NCI-H69 (cell line): ENCODE measurements at regions not wholly inside any gene's neighbourhood (a gene's known extent, or its start where the extent isn't known, plus 50 kb on each side); places are given as distances from the start of the nearest gene placed in this dataset.

ENCODE experiments used
- DNase-seq: peaks from one replicate; lab custom pipeline; 2025; lab: John Stamatoyannopoulos, UW

GRCh38 chr2:146131048-146131447 lies 1611.1 kb upstream of the ZEB2 start:
- DNase-seq, result no peak

- no peak for DNase-seq
These were observed 1610.4 kb upstream of the ZEB2 start for GRCh38 chr2:146130290-146130689.

DNA sequence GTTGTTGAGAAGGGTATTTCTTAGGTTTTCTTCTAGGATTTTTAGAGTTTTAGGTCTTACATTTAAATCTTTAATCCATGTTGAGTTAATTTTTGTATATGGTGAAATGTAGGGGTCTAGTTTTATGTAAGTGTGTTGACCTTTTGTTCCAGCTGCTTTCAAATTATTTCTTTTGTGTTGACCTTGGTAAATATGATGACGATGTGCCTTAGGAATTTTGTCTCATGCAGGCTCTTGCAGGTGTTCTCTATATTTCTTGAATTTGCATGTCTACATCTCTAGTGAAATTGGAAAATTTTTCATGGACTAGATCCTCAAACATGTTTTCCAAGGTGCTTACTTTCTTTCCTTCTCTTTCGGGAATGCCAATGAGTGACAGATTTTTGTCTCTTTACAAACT lies 1609.3 kb upstream of the ZEB2 start:
- DNase-seq, result no peak

GRCh38 chr2:146128216-146128615 lies 1608.3 kb upstream of the ZEB2 start:
- no peak for DNase-seq

GRCh38 chr2:146125551-146125950 lies 1605.6 kb upstream of the ZEB2 start:
- DNase-seq, result no peak

GRCh38 chr2:146124741-146125140 lies 1604.8 kb upstream of the ZEB2 start:
- DNase-seq, result no peak

DNA sequence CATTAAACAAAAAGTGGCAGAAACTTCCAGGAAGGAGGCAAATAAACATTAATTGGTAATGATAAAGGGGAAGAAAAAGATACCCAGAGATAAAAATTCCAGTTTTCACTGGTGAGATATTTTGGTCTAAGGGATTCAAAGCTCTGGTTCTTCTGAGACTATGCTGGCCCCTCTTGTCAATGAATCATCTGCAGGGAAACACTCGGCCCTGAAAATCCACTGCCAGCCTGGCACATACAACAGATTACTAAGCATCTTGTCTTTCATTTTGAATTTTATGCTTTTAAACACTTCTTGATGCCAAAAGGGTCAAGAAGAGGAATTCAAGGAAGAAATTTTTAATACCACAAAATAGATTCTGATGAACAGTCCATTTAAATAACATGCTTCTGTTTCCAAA lies 1603.8 kb upstream of the ZEB2 start:
- no peak for DNase-seq

- DNase-seq, result no peak
These were observed 1603.3 kb upstream of the ZEB2 start for GRCh38 chr2:146123256-146123655.

GRCh38 chr2:146119586-146119985 lies 1599.7 kb upstream of the ZEB2 start:
- DNase-seq, result no peak

DNA sequence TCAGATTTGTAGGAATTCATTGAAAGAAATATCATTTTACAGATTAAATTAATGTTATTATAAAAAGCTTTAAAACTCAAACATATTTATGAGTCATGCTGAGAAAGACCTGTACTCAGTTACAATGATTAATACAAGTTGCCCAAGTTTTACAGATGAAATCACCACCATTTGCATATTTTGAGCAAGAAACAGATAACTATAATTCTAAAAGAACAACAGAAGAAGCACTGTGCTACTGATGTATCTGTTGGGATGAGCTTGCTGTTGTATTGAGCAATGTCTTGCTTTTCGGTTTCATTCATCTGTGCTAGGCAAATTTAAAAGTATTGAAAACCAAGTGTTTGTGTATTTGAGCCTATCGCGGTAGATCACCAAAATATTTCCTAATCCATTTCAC lies 1589.1 kb upstream of the ZEB2 start:
- no peak for DNase-seq

- DNase-seq, result no peak
These were observed 1574.3 kb upstream of the ZEB2 start for GRCh38 chr2:146094185-146094584.

DNA sequence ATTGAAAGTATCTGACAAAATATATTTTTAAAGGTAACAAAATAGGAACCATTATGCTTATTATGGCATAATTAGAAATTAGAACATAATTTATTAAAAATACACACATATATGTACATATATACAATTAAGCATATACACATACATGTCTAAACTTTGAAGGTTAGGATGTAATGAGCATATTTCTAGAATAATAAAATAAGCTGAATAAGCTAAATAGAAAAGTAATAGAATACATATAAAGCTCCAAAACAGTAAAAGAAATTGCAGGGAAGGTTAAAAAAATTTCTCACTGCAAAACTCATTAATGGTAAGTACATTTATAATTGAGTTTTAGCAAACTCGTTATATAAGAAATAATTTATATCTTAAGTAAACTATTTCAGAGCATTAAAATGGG lies 1561.5 kb upstream of the ZEB2 start:
- DNase-seq, result no peak

DNA sequence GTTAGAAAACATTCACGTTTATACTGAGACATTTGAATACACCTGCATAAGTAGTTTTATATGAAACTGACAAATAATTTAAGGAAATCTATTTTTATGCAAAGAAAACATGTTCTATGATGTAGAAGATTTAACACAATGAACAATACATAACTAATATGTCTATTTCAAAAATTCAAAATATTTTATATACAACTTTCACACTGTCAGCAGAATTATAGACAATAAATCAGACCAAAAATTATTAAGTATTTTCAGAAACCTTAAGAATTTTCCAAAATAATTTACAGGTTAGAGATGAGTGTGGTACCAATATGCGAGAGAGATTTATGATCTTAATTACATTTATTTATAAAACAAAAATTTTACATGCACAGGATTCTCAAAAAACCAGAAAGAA lies 1561.0 kb upstream of the ZEB2 start:
- DNase-seq, result no peak

DNA sequence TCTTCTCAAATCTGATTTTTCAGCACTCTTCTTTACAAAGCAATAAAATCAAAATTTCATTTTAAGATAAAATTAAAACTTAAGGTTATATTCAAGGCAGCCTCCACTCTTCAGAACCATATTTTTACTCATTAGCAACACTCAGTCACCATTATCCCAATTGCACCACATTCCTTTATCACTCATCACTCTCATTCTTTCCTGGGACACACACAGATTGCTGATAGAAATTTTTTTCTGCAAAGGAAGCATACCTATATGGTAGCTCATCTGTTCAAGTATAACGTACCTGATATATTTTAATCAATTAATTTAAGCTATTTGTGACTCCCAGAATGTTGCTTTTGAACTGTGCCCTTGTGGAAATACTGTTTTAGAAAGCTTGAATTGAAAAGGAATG lies 1559.3 kb upstream of the ZEB2 start:
- no peak for DNase-seq

DNA sequence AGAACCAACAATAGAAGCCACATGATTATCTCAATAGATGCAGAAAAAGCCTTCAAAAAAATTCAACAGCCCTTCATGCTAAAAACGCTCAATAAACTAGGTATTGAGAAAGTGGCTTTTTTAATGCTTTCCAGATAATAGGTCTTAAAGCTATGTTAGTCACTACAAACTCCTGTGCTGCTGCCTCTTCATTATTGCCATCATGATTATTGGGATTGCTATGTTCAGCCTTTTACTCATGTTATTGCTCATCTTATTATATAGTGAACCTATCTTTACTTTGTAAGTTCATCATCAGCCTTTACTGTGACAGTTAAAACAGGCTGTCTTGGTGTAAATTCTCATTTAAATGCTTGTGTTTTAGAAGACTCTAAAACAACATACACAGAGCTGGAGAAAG lies 1557.2 kb upstream of the ZEB2 start:
- DNase-seq, result no peak

- DNase-seq, result no peak
These were observed 1548.1 kb upstream of the ZEB2 start for GRCh38 chr2:146068051-146068450.

DNA sequence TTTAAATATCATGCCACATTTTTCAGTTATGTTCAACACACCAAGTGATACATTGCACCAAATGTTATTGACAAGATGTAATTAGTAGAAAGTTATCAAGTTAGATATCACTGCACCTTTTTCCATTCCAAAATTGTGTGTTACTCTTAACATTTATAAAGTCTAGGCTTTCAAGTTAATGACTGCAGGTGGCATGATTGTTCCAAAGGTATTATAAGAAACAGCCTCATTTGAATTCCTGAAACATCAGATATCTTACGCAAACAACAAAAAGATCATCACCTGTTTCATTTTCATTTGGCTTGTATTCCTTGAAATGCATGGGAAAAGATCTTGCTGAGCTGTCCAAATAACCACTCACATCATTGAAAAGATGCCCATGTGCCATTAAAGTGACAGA lies 1528.2 kb upstream of the ZEB2 start:
- no peak for DNase-seq

GRCh38 chr2:146041274-146041910 lies 1521.5 kb upstream of the ZEB2 start:
- peak; percentile 24 for DNase-seq

- no peak for DNase-seq
These were observed 1520.1 kb upstream of the ZEB2 start for GRCh38 chr2:146040051-146040450.

DNA sequence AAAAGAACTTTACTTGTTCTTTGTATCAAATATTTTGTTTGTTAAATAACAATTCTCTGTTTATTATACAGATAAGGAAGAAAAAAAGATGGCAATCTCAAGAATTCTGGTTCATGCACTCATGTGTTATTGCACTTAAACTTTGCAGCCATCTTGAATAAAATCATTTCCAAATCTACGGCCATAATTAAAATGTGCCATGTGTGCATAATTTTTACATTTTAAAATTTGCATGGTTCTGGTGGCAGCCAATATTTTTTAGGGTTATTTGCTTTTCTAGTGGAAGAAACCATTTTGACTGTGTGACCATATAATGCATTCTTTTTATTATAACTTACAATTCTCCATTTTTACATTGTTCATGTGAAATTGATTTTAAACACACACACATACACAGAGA lies 1518.1 kb upstream of the ZEB2 start:
- no peak for DNase-seq

- no peak for DNase-seq
These were observed 1517.5 kb upstream of the ZEB2 start for GRCh38 chr2:146037334-146037870.

DNA sequence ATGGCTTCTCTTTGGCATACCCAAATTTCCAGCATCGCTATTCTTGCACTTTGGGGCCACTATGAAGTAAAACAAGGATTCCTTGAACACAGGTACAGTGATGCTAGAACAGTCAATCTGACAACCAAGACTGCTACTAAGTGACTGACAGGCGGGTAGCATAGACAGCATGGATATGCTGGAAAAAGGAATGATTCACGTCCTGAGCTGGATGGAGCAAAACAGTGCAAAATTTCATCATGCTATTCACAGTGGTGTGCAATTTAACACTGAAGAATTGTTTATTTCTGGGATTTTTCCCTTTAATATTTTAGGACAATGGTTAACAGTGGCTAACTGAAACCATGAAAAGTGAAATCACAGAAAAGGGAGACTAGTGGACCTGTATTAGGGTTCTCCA lies 1511.2 kb upstream of the ZEB2 start:
- no peak for DNase-seq

DNA sequence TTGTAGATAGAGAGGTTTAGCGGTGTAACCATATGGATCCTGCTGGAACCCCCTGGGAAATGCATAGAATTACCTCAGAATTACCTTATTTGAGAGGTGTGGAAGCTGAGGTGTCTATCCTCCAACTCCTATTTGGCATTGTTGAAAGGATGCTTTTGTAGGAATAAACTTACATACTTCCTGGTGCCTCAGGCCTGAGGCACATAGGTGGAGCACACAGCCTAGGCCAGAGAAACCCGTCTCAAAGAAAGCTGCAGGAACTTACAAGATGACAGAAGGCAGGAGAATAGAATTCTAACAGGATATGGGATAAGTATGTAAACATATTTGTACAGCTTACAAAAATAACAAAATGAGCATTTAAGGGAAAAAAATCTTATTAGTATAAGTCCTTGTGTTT lies 1507.2 kb upstream of the ZEB2 start:
- no peak for DNase-seq

GRCh38 chr2:146025519-146025918 lies 1505.6 kb upstream of the ZEB2 start:
- DNase-seq, result no peak
